ENCODE measurements at regions not wholly inside any gene's neighbourhood (a gene's known extent, or its start where the extent isn't known, plus 50 kb on each side); places are given as distances from the start of the nearest gene placed in this dataset.

GRCh38 chr4:156635051-156635450 is 336.5 kb downstream of the PDGFC start:
- TF ChIP-seq POLR2A (IDR thresholded peaks at IDR 0.05; ENCODE audit: low read length) (no peak), GATA1 (IDR thresholded peaks at IDR 0.05; ENCODE audit: low read depth, low read length) (no peak)
